HepG2 (cell line): ENCODE measurements at regions not wholly inside any gene's neighbourhood (a gene's known extent, or its start where the extent isn't known, plus 50 kb on each side); places are given as distances from the start of the nearest gene placed in this dataset.

ENCODE experiments used
- ATF7-NPFF ChIP-seq: sonication (generic); formaldehyde crosslinking; IDR thresholded peaks from 2 replicates; pipeline ENCODE4 v1.8.1; 2023; ENCODE audit warnings: mild to moderate bottlenecking, low read depth, missing genetic modification reagents, moderate library complexity
- ELF1 ChIP-seq: sonication (generic); formaldehyde crosslinking; IDR thresholded peaks from 2 replicates; pipeline ENCODE4 v1.4.0; 2020; ENCODE audit warnings: missing genetic modification reagents
- ETV5 ChIP-seq: IDR thresholded peaks from 2 replicates; pipeline ENCODE4 v1.6.1; 2018; ENCODE audit warnings: missing biosample characterization, missing genetic modification reagents, inconsistent platforms, borderline replicate concordance
- FLYWCH1 ChIP-seq: sonication (generic); formaldehyde crosslinking; IDR thresholded peaks from 2 replicates; pipeline ENCODE4 v1.8.1; 2023; ENCODE audit warnings: mild to moderate bottlenecking, missing genetic modification reagents
- GABPB1 ChIP-seq: IDR thresholded peaks from 2 replicates; pipeline ENCODE4 v1.6.1; 2016; ENCODE audit warnings: mild to moderate bottlenecking, missing genetic modification reagents, moderate library complexity, missing compliant biosample characterization
- GATAD1 ChIP-seq: IDR thresholded peaks from 2 replicates; pipeline ENCODE4 v1.6.1; 2016; ENCODE audit warnings: missing genetic modification reagents, missing compliant biosample characterization
- HCFC1 ChIP-seq: fragments of 150-350 bp; IDR thresholded peaks from 2 replicates; pipeline ENCODE4 v1.6.1; 2014; ENCODE audit warnings: low read depth, low read length
- HMGA1 ChIP-seq: sonication (generic); formaldehyde crosslinking; conservative IDR thresholded peaks from 2 replicates; pipeline ENCODE4 v1.4.0; 2020; ENCODE audit warnings: missing genetic modification reagents
- JUN ChIP-seq: sonication (generic); formaldehyde crosslinking; IDR thresholded peaks from 2 replicates; pipeline ENCODE4 v1.4.0; 2020; ENCODE audit warnings: mild to moderate bottlenecking, missing genetic modification reagents
- KDM1A ChIP-seq: IDR thresholded peaks from 2 replicates; pipeline ENCODE4 v1.6.1; 2016; ENCODE audit warnings: missing compliant biosample characterization
- KDM5A ChIP-seq: fragments of 200-600 bp; sonication (generic); IDR thresholded peaks from 2 replicates; pipeline ENCODE4 v1.7.0; 2018; ENCODE audit warnings: antibody characterized with exemption, mild to moderate bottlenecking, low read length, borderline replicate concordance
- KLF13 ChIP-seq: sonication (generic); formaldehyde crosslinking; IDR thresholded peaks from 2 replicates; pipeline ENCODE4 v1.4.0; 2020; ENCODE audit warnings: mild to moderate bottlenecking, missing genetic modification reagents
- KLF16 ChIP-seq, 2 experiments: sonication (generic) in 1 of 2; formaldehyde crosslinking in 1 of 2; IDR thresholded peaks; 2 replicates each; pipeline versions ENCODE4 v1.6.1 to v1.8.0; 2016 to 2023; ENCODE audit warnings: missing genetic modification reagents in 2 of 2, missing compliant biosample characterization in 1 of 2
- MIXL1 ChIP-seq: IDR thresholded peaks from 2 replicates; pipeline ENCODE4 v1.6.1; 2016
- NAIF1 ChIP-seq: sonication (generic); formaldehyde crosslinking; IDR thresholded peaks from 2 replicates; pipeline ENCODE4 v1.5.0; 2020; ENCODE audit warnings: mild to moderate bottlenecking, missing genetic modification reagents, borderline replicate concordance
- ONECUT2 ChIP-seq: sonication (generic); formaldehyde crosslinking; IDR thresholded peaks from 2 replicates; pipeline ENCODE4 v1.4.0; 2020; ENCODE audit warnings: missing genetic modification reagents
- PCBP1 ChIP-seq: fragments of 200-400 bp; formaldehyde crosslinking; IDR thresholded peaks from 2 replicates; pipeline ENCODE4 v1.6.1; 2017; ENCODE audit warnings: mild to moderate bottlenecking, low read depth, low read length, borderline replicate concordance
- POLR2A ChIP-seq, 2 experiments: IDR thresholded peaks; 2 replicates each; pipeline ENCODE4 v1.6.1; 2011; ENCODE audit warnings: low read depth in 2 of 2, low read length in 2 of 2, mild to moderate bottlenecking in 1 of 2, moderate library complexity in 1 of 2; ENCODE audit not compliant: insufficient read depth in 1 of 2
- TARDBP ChIP-seq: sonication (generic); formaldehyde crosslinking; IDR thresholded peaks from 2 replicates; pipeline ENCODE4 v1.8.0; 2022; ENCODE audit warnings: mild to moderate bottlenecking, missing genetic modification reagents
- TEAD3 ChIP-seq: optimal IDR thresholded peaks from 2 replicates; pipeline ENCODE3; 2016; ENCODE audit warnings: borderline replicate concordance
- YEATS4 ChIP-seq: sonication (generic); formaldehyde crosslinking; IDR thresholded peaks from 2 replicates; pipeline ENCODE4 v1.4.0; 2020; ENCODE audit warnings: missing genetic modification reagents, borderline replicate concordance
- ZBTB42 ChIP-seq: sonication (generic); formaldehyde crosslinking; IDR thresholded peaks from 2 replicates; pipeline ENCODE4 v1.5.0; 2020; ENCODE audit warnings: mild to moderate bottlenecking, missing genetic modification reagents
- ZBTB44 ChIP-seq: sonication (generic); formaldehyde crosslinking; IDR thresholded peaks from 2 replicates; pipeline ENCODE4 v1.4.0; 2020; ENCODE audit warnings: missing genetic modification reagents
- ZFAT ChIP-seq: sonication (generic); formaldehyde crosslinking; conservative IDR thresholded peaks from 2 replicates; pipeline ENCODE4 v1.8.1; 2023; ENCODE audit warnings: missing genetic modification reagents, inconsistent platforms
- ZNF225 ChIP-seq: sonication (generic); formaldehyde crosslinking; IDR thresholded peaks from 2 replicates; pipeline ENCODE4 v1.4.0; 2020; ENCODE audit warnings: mild to moderate bottlenecking, missing genetic modification reagents
- ZNF260 ChIP-seq: sonication (generic); formaldehyde crosslinking; IDR thresholded peaks from 2 replicates; pipeline ENCODE4 v1.4.0; 2020; ENCODE audit warnings: missing genetic modification reagents, low read depth, mild to moderate bottlenecking, borderline replicate concordance
- ZNF335 ChIP-seq: sonication (generic); formaldehyde crosslinking; IDR thresholded peaks from 2 replicates; pipeline ENCODE4 v1.4.0; 2020; ENCODE audit warnings: missing genetic modification reagents
- ZNF580 ChIP-seq: IDR thresholded peaks from 2 replicates; pipeline ENCODE4 v1.6.1; 2016; ENCODE audit warnings: low read depth, borderline replicate concordance
- ZNF607 ChIP-seq: sonication (generic); formaldehyde crosslinking; IDR thresholded peaks from 2 replicates; pipeline ENCODE4 v1.5.1; 2020; ENCODE audit warnings: missing genetic modification reagents, mild to moderate bottlenecking, borderline replicate concordance
- ZNF660 ChIP-seq: sonication (generic); formaldehyde crosslinking; IDR thresholded peaks from 2 replicates; pipeline ENCODE4 v1.5.1; 2020; ENCODE audit warnings: mild to moderate bottlenecking, low read depth, missing genetic modification reagents, borderline replicate concordance
- ZNF703 ChIP-seq: sonication (generic); formaldehyde crosslinking; IDR thresholded peaks from 2 replicates; pipeline ENCODE4 v1.5.1; 2020; ENCODE audit warnings: missing genetic modification reagents, mild to moderate bottlenecking, moderate library complexity, borderline replicate concordance
- ZNF724P ChIP-seq: sonication (generic); formaldehyde crosslinking; IDR thresholded peaks from 2 replicates; pipeline ENCODE4 v1.8.0; 2022; ENCODE audit warnings: missing genetic modification reagents, borderline replicate concordance

- TF ChIP-seq ZNF607 (CRISPR knock-in tag): no peak
- peak; percentile 93 for TF ChIP-seq ZNF225 (CRISPR knock-in tag)
- TF ChIP-seq TEAD3 (CRISPR knock-in tag): peak; percentile 97
- TF ChIP-seq ZNF660 (CRISPR knock-in tag): no peak
- peak; percentile 68; the same call in 1 of the 2 replicates for TF ChIP-seq KDM1A (CRISPR knock-in tag)
- no peak for TF ChIP-seq ZFAT (CRISPR knock-in tag)
- peak; percentile 96 for TF ChIP-seq TARDBP (CRISPR knock-in tag)
- TF ChIP-seq ZBTB42 (CRISPR knock-in tag): no peak
- peak; percentile 57 for TF ChIP-seq GABPB1 (CRISPR knock-in tag)
- TF ChIP-seq HCFC1: no peak
- peak; percentile 71; the same call in 1 of the 2 replicates for TF ChIP-seq ZNF580 (CRISPR knock-in tag)
- no peak for TF ChIP-seq FLYWCH1 (CRISPR knock-in tag)
- no peak for TF ChIP-seq ZNF260 (CRISPR knock-in tag)
- TF ChIP-seq ONECUT2 (CRISPR knock-in tag): no peak
- no peak for TF ChIP-seq ZBTB44 (CRISPR knock-in tag)
- no peak for TF ChIP-seq PCBP1
- TF ChIP-seq ZNF724P: no peak; the same call in 1 of the 2 replicates
- peak in 1 of 2 experiments; percentile 64; a peak in 1 of 4 replicates for TF ChIP-seq KLF16 (CRISPR knock-in tag; IDR thresholded peaks at IDR 0.05)
- TF ChIP-seq ELF1: peak; percentile 8; the same call in 1 of the 2 replicates
- peak; percentile 49; the same call in 1 of the 2 replicates for TF ChIP-seq GATAD1 (CRISPR knock-in tag)
- peak; percentile 71 to 85 for TF ChIP-seq POLR2A (IDR thresholded peaks at IDR 0.05; ENCODE audit: insufficient read depth in 1 of 2, low read depth in 2 of 2, low read length in 2 of 2)
- peak; percentile 59; the same call in 1 of the 2 replicates for TF ChIP-seq MIXL1 (CRISPR knock-in tag)
- no peak for TF ChIP-seq HMGA1 (CRISPR knock-in tag)
- TF ChIP-seq JUN (CRISPR knock-in tag): no peak; the same call in 1 of the 2 replicates
- peak; percentile 30; the same call in 1 of the 2 replicates for TF ChIP-seq ETV5 (CRISPR knock-in tag)
- no peak for TF ChIP-seq ZNF703 (CRISPR knock-in tag)
- TF ChIP-seq KLF13 (CRISPR knock-in tag): no peak
- TF ChIP-seq ZNF335: 0 out of 2 replicates have a peak, but pooled peaks have one; percentile 59
- peak; percentile 56; the same call in 1 of the 2 replicates for TF ChIP-seq YEATS4 (CRISPR knock-in tag)
- peak; percentile 58; the same call in 1 of the 2 replicates for TF ChIP-seq ATF7-NPFF (CRISPR knock-in tag)
- TF ChIP-seq NAIF1: no peak
- no peak for TF ChIP-seq KDM5A
These were observed 208.7 kb upstream of the PHYHIPL start (continued) for GRCh38 chr10:58967551-58968388.
